GM19035 (cell line): ENCODE measurements at regions not wholly inside any gene's neighbourhood (a gene's known extent, or its start where the extent isn't known, plus 50 kb on each side); places are given as distances from the start of the nearest gene placed in this dataset.
"Not testable (repeated sequence)": the region's sequence is repeated elsewhere in the genome, so short reads cannot be mapped to it uniquely, and the experiment has no call there.

Experiments used
- ATAC-seq: cut with Tn5 transposase; IDR thresholded peaks from one replicate; pipeline ENCODE4 v1.9.1; 2021; ENCODE audit not compliant: unreplicated experiment

GRCh38 chr7:86209036-86209435 lies 434.7 kb upstream of the GRM3 start:
- no peak for ATAC-seq

DNA sequence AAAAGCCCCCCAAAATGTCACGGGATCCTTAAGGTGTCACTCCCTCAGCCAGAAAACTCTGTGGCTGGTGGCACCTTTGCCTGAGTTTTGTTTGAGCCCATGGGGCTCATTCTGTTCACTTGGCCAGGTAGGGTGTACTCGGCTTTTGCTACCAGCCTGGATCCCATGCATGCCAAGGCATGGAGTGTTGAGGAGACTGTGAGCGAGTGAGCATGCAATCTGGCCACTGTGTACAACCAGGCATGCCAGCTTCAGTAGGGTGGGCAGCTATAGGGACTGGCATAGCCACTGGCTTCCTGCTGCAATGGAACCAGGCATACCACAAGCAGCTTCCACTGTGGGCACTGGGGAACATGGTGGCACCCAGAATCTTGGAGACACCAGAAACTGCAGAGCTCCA lies 436.0 kb upstream of the GRM3 start:
- ATAC-seq = no peak

- no peak for ATAC-seq
Measured at GRCh38 chr7:86202833-86203232, 440.9 kb upstream of the GRM3 start.

DNA sequence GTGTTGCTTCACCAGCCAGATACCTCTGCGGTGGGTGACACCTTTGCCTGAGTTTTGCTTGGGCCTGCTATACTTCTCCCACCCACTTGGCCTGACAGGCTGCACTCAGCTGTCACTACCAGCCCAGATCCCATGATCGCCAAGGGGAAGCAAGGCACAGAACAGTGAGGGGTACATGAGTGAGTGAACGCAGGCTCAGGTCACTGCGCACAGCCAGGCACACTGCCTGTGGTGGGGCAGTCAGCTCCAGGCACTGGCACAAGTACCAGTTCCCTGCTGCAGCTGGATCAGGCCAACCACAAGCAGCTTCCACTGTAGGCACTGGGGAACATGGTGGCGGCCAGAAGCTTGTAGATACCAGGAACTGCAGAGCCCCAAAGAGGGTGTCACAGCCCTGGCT lies 441.9 kb upstream of the GRM3 start:
- no peak for ATAC-seq

DNA sequence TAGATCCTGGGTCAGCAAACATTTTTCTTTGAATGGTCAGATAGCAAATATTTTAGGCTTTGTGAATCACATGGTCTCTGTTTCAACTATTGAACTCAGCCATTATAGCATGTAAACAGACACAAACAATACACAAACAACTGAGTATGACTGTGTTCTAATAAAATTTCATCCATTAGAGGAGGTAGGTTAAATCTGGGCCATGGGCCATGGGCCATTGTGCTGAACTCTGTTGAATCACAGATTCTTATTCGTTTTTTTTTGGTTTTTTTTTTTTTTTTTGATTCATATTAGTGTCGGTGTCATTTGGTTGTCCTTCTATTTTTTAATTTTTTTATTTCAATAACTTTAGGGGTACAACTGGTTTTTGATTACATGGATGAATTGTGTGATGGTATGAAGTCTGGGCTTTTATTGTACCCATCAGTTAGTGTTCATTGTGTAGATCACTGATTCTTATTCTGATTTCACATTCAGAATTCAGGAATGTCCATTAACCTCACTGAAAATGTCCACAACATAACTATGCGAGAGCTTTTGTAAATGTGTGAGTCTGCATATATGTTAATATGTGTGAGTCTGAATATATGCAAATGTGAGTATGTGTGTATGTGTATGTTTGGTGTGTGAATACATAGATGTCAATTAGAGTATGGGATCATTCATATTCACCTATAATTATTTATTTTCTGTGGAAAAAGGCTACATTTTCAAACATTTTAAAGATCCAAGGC lies 443.7 kb upstream of the GRM3 start:
- no peak for ATAC-seq

DNA sequence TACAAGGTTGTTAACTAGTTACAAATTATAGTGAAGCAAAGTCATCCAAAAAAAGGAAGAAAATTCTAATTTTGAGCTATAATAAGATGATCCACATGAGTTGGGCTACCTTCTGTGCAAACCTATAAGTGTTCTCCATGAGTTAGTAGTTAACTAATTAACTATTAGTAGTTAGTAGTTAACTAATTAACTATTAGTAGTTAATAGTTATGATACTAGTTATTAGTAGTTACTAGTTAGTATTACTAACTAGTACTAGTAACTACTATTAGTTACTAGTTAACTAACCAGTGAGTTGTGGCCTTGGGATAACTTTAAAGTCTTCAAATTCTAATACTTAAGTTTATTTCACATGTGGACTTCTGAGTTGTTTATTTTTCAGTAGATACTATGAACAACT lies 453.4 kb upstream of the GRM3 start:
- ATAC-seq = no peak

GRCh38 chr7:86181474-86181873 lies 462.2 kb upstream of the GRM3 start:
- no peak for ATAC-seq

- no peak for ATAC-seq
Measured at GRCh38 chr7:86164827-86165226, 478.9 kb upstream of the GRM3 start.

DNA sequence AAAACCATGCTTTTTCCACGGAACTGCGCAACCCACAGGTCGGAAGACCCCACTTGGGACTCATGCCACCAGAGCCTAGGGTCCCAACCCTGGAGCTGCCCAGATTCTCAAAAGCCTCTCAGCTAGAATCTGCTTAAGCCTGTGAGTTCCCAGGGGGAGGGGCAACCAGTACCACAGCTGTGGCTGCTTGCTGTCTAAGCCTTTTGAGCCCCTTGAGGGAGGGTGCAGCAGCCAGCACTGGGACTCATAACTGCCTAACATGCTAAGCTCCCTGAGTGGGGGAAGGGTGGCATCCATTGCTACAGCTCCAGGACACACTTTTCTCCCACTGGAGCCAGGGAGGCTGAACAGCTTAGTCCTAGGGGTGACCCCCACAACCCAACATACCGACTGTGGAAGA lies 485.6 kb upstream of the GRM3 start:
- no peak for ATAC-seq

- no peak for ATAC-seq
Measured at GRCh38 chr7:86155623-86156022, 488.1 kb upstream of the GRM3 start.

GRCh38 chr7:86152926-86153325 lies 490.8 kb upstream of the GRM3 start:
- no peak for ATAC-seq

- ATAC-seq = no peak
Measured at GRCh38 chr7:86149024-86149665, 494.6 kb upstream of the GRM3 start.

- ATAC-seq = no peak
Measured at GRCh38 chr7:86148501-86148900, 495.2 kb upstream of the GRM3 start.

DNA sequence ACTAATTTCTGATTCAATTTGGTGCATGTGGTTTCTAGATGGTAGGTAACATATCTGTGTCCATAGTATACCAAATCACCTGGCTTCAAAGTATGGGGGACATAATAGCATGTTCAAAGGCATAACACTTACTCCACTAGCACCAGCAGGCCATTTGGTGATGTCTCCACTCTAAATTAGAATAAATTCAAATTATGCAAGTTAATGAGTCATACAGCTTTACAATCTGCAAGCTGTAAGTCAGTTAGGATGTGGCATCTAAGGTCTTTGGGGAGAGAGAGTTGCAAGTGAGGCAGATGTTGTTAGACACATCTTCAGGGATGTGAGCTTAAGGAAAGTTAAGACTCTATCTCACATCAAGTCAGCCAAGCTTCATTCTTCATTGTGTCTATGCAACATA lies 506.4 kb upstream of the GRM3 start:
- ATAC-seq = no peak

GRCh38 chr7:86130268-86130667 lies 513.4 kb upstream of the GRM3 start:
- ATAC-seq = no peak

DNA sequence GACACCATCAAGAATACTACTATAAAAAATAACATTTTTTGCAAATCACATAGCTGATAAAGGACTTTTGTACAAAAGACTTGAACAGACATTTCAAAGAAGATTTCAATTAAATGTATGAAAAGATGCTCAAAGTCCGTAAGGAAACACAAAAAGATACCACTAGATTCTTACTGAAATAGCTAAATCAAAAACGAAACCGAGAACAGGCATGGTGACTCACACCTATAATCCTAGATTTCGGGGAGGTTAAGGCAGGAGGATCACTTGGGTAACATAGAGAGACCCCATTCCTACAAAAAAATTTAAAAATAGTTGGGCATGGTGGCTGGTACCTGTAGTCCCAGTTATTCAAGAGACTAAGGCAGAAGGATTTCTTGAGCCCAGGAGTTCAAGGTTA lies 520.2 kb upstream of the GRM3 start:
- no peak for ATAC-seq

GRCh38 chr7:86094166-86094669 lies 549.5 kb upstream of the GRM3 start:
- ATAC-seq = no peak

DNA sequence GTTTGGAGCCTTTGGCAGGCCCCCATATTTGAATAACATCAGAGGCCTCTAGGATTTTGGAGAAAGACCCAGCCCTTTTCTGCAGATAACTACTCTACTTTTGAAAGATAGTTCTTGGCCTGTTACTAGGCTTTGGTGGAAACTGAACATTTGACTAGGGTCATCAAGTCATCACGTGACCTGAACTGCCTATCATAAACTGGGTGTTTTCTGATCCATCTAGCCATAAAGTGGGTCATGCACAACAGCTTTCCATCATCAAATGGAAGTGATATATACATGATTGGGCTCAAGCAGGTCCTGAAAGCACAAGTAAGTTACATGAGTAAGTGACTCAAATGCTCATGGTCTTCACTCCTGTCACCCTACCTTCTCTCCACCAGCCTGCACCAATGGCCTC lies 552.3 kb upstream of the GRM3 start:
- ATAC-seq = no peak

DNA sequence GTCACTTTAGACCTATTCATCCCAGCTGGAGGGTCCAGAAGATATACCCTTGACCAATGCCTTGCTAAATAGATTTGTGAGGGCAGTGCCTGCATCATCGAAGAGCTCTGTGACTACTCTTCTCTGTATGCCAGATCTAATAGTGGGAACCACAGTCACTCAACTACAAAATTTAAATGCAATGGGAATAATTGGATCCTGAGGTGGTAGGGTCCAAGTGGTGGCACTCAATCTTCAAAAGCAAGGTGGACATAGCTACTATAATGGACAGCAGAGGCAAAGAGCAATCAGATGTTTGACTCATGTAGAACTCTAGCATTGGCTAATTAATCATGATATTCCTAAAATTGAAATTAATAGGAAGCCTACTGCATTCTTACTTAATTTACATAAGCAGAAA lies 554.3 kb upstream of the GRM3 start:
- ATAC-seq = no peak

- ATAC-seq = not testable (repeated sequence)
Measured at GRCh38 chr7:86064572-86064971, 579.1 kb upstream of the GRM3 start.

DNA sequence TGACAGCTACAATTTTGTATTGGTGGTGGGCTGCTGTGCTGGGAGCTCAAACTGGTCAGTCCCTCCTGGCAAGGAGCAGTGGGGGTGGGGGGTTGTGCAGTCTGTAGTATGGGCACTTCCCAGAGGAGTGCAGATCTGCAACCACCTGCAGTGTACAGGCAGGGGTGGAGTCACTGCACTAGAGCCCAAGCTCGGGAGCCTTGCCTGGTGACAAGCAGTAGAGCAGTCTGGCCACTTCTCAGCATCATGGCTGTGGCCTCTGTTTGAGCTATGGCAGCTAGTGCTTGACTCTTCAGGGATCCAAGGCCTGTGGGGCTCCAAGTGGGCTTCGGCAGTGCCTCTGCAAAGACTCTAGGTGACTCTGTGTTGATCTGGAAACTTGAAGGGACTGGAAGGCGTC lies 585.1 kb upstream of the GRM3 start:
- no peak for ATAC-seq

DNA sequence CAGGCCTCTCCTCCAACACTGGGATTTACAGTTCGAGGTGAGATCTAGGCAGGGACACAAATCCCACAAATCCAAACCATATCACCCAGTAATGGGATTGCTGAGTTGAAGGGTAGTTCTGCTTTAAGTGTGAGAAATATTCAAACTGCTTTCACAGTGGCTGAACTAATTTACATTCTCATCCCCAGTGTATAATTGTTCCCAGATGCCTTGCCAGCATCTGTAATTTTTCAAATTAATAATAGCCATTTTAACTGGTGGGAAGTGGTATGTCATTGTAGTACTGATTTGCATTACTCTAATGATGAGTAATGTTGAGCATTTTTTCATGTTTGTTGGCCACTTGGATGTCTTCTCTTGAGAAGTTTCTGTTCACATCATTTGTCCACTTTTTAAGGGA lies 592.8 kb upstream of the GRM3 start:
- no peak for ATAC-seq

DNA sequence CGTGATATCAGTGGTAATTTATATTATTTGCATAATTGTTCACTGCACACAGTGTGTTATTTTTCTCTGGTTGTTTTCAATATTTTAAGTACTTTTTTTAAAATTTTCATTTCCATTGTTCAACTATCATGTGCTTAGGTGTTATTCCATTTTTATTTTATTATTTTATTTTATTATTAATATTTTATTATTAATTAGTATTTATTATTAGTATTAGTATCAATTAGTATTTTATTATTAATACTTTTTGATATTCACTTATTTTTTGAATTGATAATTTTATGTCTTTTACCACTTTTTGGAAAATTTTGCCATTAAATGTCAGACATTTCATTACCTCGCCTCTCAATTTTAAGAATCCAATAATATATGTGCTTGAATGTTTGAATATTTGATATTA lies 593.8 kb upstream of the GRM3 start:
- no peak for ATAC-seq
